HPDE6-E6E7 (cell line): ENCODE measurements at regions not wholly inside any gene's neighbourhood (a gene's known extent, or its start where the extent isn't known, plus 50 kb on each side); places are given as distances from the start of the nearest gene placed in this dataset.

Source experiments
- DNase-seq: peaks from one replicate; pipeline ENCODE4 v3.0.0; 2011; ENCODE audit warnings: missing footprints; ENCODE audit errors: extremely low spot score

GRCh38 chr2:42920446-42921146, 128.2 kb upstream of the HAAO start:
- DNase-seq = no peak

DNA sequence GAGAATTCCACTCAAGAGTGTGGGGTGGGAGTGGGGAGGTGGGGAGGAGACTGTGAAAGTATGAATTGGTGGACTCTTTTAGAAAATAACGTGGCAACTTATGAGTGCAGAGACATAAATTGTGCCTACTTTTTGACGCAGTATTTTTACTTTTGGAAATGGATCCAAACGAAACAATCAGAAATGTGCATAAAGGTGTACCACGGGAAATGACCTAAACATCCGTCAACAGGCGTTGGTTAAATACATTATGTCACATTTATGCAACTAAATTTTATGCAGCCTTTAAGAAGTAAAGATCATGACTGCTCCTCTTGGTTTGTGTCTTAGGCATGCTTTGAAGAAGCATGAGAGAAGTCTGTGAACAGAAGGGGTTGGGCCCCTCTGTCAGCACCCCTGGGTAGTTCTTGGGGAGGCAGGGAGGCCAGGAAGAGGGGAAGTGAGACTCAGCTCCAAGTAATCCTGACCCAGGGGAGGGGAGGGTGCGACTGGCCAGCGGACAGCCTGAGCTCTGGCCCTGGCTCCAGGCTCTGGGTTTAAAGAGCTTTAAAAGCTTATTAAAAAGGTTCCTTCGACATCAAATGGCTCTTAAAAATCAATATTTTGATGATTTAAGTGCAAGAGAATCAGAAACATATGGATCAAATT, 126.4 kb upstream of the HAAO start:
- DNase-seq = no peak

GRCh38 chr2:42918041-42918440, 125.7 kb upstream of the HAAO start:
- no peak for DNase-seq

DNA sequence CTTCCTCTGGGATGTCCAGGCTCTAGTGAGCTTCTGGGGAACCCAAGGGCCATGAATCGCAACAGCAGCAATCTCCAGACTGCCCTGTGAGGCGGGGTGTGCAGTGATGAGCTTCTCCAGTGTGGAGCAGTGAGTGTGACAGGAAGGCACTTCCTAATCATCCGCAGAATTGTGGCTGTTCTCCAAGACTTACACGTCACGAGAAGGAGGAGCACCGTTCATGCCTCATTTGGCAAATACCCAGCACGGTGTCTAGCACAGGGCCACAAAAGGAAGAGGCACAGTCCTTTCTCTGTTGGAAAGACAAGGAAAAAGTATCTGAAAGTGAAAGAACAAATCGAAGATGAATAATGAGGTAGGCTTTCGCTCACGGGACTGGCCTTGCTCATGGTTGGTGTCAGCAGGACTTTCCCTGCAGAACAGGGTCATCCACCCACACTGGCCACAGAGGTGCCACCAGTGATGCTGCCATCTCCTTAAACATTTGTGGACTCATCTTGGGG, 125.1 kb upstream of the HAAO start:
- no peak for DNase-seq

DNA sequence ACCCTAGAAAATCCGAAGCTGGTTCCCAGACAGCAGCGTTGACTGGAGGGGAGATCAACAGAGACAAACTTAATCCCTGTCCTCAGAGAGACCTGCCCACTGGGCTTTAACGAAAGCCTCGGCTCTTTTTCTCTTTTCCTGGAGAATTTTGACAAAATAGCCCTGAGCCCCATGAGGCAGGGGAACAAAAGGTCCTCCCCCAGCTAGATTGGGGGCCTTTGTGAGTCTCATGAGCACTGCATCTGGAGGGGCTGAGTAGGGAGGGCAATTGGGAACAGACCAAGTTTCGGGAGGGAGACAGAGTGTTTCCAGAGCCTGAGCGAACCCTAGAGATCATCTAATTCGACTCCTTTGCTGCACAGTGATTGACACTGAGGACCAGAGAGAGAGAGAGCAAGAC, 123.9 kb upstream of the HAAO start:
- no peak for DNase-seq

- no peak for DNase-seq
These were observed 122.5 kb upstream of the HAAO start for GRCh38 chr2:42914860-42915259.

- no peak for DNase-seq
These were observed 121.9 kb upstream of the HAAO start for GRCh38 chr2:42914314-42914713.

GRCh38 chr2:42913280-42913878, 121.0 kb upstream of the HAAO start:
- no peak for DNase-seq

- DNase-seq = no peak
These were observed 118.4 kb upstream of the HAAO start for GRCh38 chr2:42910645-42911405.

DNA sequence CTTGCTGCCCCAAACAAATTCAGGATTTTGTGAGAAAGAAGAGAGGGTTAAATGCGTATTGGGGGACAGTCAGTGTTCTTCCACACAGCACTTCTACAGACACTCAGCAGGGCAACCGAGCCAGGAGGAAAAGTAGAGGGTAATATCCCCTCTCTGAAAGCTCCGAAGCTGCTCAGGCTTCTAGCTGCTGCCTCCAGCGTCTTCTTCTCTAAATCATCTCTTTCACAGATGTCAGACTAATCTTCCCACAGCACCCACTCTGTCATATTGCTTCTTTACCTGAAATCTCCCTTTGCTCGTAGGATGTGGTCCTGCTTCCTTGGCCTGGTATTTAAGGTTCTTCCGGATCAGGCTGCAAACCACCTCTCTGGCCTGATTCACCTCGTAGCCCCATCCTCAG, 117.6 kb upstream of the HAAO start:
- DNase-seq = no peak

GRCh38 chr2:42908518-42909200, 116.3 kb upstream of the HAAO start:
- DNase-seq = no peak

- no peak for DNase-seq
These were observed 115.5 kb upstream of the HAAO start for GRCh38 chr2:42907835-42908234.

- no peak for DNase-seq
These were observed 114.4 kb upstream of the HAAO start for GRCh38 chr2:42906557-42907411.

DNA sequence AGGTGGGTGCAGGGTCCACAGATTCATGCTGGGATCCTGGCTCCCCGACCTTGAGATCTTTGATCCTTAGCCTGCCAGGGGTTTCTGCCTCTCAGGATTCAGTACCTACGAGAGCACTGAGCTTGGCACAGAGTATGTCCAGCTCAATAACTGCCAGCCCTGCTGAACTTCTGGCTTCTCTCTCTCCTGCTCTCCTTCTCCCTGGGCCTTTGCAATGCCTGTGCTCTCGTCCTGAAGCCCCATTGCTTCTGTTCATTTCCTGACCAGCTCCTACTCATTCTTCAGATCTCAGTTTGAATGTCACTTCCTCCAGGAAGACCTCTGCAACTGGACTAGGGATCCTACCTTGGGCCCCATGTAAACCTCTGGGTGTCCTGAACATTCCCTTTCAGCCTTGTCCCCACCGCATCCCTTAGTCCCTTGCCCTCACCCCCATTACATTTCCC, 113.8 kb upstream of the HAAO start:
- DNase-seq = no peak

DNA sequence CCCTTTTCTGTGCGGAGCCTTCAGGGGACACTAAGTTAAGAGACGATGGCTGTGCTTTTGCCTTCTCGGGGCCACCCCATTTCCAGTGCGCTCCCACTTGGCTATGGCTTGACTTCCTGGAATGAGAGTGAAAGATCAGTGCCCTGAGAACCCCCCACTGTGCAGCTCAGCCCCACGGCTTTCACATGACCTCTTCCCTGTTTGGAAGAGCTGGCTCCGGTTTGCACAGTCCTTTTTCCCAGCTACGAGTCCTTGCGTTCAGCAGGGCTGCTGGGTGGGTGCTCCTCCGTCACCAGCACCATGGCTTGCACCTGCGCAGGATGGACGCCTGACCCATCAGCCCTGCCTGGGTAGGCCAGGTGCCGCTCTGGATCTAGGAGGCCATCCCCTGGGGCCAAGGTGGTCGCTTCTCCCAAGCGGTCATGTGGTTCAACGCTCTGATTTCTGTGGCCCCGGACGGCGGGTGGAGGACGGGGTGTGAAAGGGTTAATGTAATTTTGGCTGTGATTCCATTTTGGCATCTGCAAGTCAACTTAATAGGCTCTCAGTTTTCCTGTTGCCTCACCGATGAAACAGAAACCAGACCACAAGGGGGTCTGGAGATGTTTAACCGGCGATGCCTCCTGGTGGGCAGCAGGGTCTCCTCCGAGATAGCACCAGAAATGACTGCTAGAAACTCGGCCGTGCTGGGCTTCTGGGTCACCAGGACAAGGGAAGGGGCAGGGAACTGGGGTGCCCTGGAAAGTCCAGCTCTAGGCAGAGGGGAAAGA, 113.1 kb upstream of the HAAO start:
- DNase-seq = no peak

- DNase-seq = no peak
These were observed 112.1 kb upstream of the HAAO start for GRCh38 chr2:42904576-42904876.

GRCh38 chr2:42903821-42904575, 111.6 kb upstream of the HAAO start:
- no peak for DNase-seq

GRCh38 chr2:42902939-42903709, 110.7 kb upstream of the HAAO start:
- DNase-seq = no peak
